ENCODE measurements at regions not wholly inside any gene's neighbourhood (a gene's known extent, or its start where the extent isn't known, plus 50 kb on each side); places are given as distances from the start of the nearest gene placed in this dataset.

GRCh38 chr10:105956550-105956949 lies 1208.0 kb downstream of the SORCS1 start:
- TF ChIP-seq CTCF (conservative IDR thresholded peaks at IDR 0.05; ENCODE audit: low read depth, low read length) (no peak), RAD21 (IDR thresholded peaks at IDR 0.05; ENCODE audit: low read length) (no peak), POLR2A (IDR thresholded peaks at IDR 0.05; ENCODE audit: low read depth, low read length) (no peak), FOS (IDR thresholded peaks at IDR 0.05; ENCODE audit: low read depth, low read length) (no peak), ELK1 (IDR thresholded peaks at IDR 0.05; ENCODE audit: borderline replicate concordance, low read depth, low read length) (no peak), RFX5 (IDR thresholded peaks at IDR 0.05; ENCODE audit: low read depth, low read length) (no peak), USF2 (IDR thresholded peaks at IDR 0.05; ENCODE audit: low read depth, low read length) (no peak), MXI1 (IDR thresholded peaks at IDR 0.05; ENCODE audit: borderline replicate concordance, low read depth, low read length) (no peak)
